ENCODE measurements at regions not wholly inside any gene's neighbourhood (a gene's known extent, or its start where the extent isn't known, plus 50 kb on each side); places are given as distances from the start of the nearest gene placed in this dataset.
"Not testable (repeated sequence)": the region's sequence is repeated elsewhere in the genome, so short reads cannot be mapped to it uniquely, and the experiment has no call there.

DNA sequence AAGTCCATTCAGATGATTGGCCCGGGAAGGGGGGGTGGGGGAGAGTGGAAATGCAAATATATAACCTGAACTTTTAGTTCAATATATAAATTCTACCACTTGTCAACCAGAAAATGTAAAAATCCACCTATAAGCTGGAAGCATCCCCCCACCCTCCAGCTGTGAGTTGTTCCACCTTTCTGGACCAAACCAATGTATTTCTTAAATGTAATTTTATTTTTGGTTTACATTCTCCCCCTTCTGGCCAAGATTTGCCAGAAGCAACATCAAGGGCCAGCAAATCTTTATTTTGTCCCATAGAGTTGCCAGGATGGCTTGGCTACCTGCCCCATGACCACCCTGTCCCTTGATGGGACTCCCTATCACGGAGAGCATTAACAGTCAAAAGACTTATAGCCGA is 545.7 kb downstream of the TBL1XR1 start:
- H3K9me3 Mint-ChIP-seq = peaks cover 0 to 2% of the 10 kb centered on the region in 2 donors
- H3K4me1 Mint-ChIP-seq (ENCODE audit: low read depth) = no peaks in the 10 kb centered on the region
- no peak overlapping the region for H3K4me3 Mint-ChIP-seq
- ATAC-seq (replicated peaks in 1 of 2) = no peak
- H3K27me3 Mint-ChIP-seq (ENCODE audit: low read depth) = no peaks in the 10 kb centered on the region
- no peaks in the 10 kb centered on the region for H3K36me3 Mint-ChIP-seq (ENCODE audit: insufficient read depth in 2 of 2)
- H3K27ac Mint-ChIP-seq = no peak overlapping the region
- no peak for DNase-seq

DNA sequence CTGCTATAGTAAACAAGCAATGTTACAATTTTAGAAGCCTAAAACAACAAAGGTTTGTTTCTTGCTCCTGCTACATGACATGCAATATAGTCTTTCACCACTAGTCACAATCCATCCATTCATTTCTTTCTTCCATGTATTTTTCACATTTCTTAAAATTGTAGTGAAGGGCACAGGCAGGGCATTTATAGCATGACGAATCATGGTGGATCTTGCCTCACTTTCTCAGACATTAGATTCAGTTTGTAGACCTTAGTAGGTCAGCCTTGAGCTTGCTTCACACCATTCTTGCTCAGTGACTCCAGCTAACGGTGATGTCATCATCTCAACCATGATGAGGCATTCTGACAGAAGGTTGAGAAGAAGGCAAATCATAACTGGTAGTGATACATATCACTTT is 546.8 kb downstream of the TBL1XR1 start:
- no peak for DNase-seq
- H3K27me3 Mint-ChIP-seq (ENCODE audit: low read depth) = no peaks in the 10 kb centered on the region
- ATAC-seq (replicated peaks in 1 of 2) = no peak
- no peaks in the 10 kb centered on the region for H3K4me1 Mint-ChIP-seq (ENCODE audit: low read depth)
- peaks cover 0 to 2% of the 10 kb centered on the region in 2 donors for H3K9me3 Mint-ChIP-seq
- no peak overlapping the region for H3K4me3 Mint-ChIP-seq
- no peak overlapping the region for H3K27ac Mint-ChIP-seq
- no peaks in the 10 kb centered on the region for H3K36me3 Mint-ChIP-seq (ENCODE audit: insufficient read depth in 2 of 2)

DNA sequence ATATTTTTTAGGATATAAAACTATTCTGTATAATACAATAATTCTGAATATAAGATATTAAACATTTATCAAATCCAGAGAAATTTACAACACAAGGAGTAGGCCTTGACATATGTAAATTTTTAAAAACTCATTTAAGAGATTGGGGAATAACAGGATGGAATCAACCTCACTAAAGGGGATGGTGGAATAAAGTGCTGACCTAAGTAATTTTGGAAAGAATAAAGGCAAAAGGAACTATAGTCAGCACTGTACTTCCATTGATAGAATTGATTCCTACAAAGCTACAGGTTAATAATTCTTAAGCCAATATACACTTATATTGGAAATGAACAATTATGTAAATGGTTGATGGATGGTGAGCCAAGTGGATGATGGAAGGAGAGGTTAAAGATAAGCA is 549.3 kb downstream of the TBL1XR1 start:
- Mint-ChIP-seq H3K27ac (no peak overlapping the region), H3K4me1 (ENCODE audit: low read depth) (no peaks in the 10 kb centered on the region), H3K36me3 (ENCODE audit: insufficient read depth in 2 of 2) (no peaks in the 10 kb centered on the region), H3K9me3 (peaks cover 0 to 2% of the 10 kb centered on the region in 2 donors), H3K4me3 (no peak overlapping the region), H3K27me3 (ENCODE audit: low read depth) (no peaks in the 10 kb centered on the region)
- DNase-seq (no peak), ATAC-seq (replicated peaks in 1 of 2) (no peak)

DNA sequence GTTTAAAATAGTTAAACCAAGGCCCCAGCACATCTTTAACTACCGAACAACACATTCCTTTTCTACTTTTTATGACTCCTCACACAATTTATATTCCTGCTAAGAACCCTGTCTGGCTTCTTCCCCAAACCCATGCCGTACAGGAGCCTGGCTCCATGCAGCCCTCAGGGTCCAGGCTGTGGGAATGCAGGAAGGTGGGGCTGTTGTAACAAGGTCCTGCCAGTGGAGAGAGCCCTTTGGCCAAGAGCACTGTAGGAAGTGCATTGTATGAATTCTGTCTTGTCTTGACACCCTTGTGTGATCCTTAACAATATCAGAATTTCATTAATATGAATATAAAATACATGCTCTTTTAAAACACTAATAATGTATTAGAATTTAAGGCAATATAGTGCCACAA is 563.8 kb downstream of the TBL1XR1 start:
- Mint-ChIP-seq H3K27me3 (ENCODE audit: low read depth) (no peaks in the 10 kb centered on the region), H3K27ac (no peak overlapping the region), H3K36me3 (ENCODE audit: insufficient read depth in 2 of 2) (no peaks in the 10 kb centered on the region), H3K4me1 (ENCODE audit: low read depth) (no peaks in the 10 kb centered on the region), H3K9me3 (no peaks in the 10 kb centered on the region), H3K4me3 (no peak overlapping the region)
- no peak for ATAC-seq (replicated peaks in 1 of 2)
- DNase-seq = no peak

DNA sequence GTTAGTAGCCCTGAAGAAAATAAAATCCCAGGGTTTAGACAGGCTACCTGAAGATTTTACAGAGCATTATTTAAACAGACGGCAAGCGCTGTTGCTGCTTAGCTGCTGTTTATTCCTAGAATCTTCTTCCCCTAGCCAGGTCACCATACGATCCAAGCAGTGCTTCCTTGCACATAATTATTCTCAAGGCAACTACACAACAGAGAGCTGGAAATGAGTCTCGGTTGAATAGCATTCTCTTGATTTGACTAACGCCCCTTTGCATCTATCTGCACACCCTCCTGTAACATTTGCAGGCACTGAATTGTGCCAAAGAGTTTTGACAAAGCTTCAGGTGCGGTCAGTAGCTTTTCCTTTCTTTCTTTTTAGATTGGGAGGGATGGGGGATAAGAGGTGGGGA is 564.4 kb downstream of the TBL1XR1 start:
- Mint-ChIP-seq H3K27ac (no peak overlapping the region), H3K9me3 (no peaks in the 10 kb centered on the region), H3K27me3 (ENCODE audit: low read depth) (no peaks in the 10 kb centered on the region), H3K36me3 (ENCODE audit: insufficient read depth in 2 of 2) (no peaks in the 10 kb centered on the region), H3K4me1 (ENCODE audit: low read depth) (no peaks in the 10 kb centered on the region), H3K4me3 (no peak overlapping the region)
- ATAC-seq (replicated peaks in 1 of 2) (no peak), DNase-seq (no peak)

DNA sequence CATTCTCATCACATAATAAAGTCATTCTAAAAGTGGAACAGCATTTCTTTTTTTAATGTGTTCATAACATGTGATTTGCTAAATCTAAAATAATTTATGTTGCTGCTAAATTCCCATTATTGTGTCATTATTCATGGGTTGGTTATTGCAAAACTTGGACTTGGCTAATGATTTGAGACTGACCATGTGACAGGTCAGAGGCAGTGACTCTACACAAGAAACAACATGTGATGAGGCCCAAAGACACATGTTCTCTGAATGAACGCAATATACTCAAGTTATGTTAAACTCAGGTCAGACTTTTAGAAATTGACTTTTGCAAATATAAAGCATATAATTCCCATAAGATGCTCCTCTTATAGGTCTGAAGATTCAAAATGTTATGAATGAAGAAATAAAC is 566.1 kb downstream of the TBL1XR1 start:
- no peaks in the 10 kb centered on the region for H3K27me3 Mint-ChIP-seq (ENCODE audit: low read depth)
- ATAC-seq (replicated peaks in 1 of 2) (no peak), DNase-seq (no peak)
- H3K4me1 Mint-ChIP-seq (ENCODE audit: low read depth) = no peaks in the 10 kb centered on the region
- H3K27ac Mint-ChIP-seq = no peak overlapping the region
- no peaks in the 10 kb centered on the region for H3K9me3 Mint-ChIP-seq
- no peaks in the 10 kb centered on the region for H3K36me3 Mint-ChIP-seq (ENCODE audit: insufficient read depth in 2 of 2)
- H3K4me3 Mint-ChIP-seq = no peak overlapping the region

DNA sequence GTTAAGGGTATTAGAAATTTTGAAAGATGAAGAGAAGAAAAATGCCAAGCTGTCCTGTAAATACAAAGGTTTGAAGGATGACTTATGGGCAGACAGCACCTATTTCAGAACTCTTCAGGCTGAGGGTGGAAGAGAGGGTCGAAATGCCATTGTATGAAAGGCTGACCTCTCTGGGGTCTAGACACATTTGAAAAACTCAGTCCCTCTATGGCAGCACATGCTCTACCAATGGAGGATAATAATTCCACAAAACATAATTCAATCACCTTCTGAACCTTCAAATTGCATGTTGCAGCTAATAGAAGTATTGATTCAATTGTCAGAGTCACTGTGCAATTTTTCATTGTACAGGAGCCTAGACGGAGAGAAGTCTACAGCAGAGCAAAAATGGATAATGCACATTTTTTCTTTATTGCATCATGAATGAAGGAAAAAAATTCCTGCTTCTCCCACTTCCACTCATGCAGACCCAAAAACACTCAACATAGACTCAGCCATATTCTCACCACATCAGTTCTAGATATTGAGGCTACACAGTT is 569.1 kb downstream of the TBL1XR1 start:
- H3K27ac Mint-ChIP-seq = no peak overlapping the region
- no peaks in the 10 kb centered on the region for H3K4me1 Mint-ChIP-seq (ENCODE audit: low read depth)
- no peaks in the 10 kb centered on the region for H3K9me3 Mint-ChIP-seq
- H3K4me3 Mint-ChIP-seq = no peak overlapping the region
- H3K27me3 Mint-ChIP-seq (ENCODE audit: low read depth) = no peaks in the 10 kb centered on the region
- ATAC-seq (replicated peaks in 1 of 2) (no peak), DNase-seq (no peak)
- no peaks in the 10 kb centered on the region for H3K36me3 Mint-ChIP-seq (ENCODE audit: insufficient read depth in 2 of 2)

DNA sequence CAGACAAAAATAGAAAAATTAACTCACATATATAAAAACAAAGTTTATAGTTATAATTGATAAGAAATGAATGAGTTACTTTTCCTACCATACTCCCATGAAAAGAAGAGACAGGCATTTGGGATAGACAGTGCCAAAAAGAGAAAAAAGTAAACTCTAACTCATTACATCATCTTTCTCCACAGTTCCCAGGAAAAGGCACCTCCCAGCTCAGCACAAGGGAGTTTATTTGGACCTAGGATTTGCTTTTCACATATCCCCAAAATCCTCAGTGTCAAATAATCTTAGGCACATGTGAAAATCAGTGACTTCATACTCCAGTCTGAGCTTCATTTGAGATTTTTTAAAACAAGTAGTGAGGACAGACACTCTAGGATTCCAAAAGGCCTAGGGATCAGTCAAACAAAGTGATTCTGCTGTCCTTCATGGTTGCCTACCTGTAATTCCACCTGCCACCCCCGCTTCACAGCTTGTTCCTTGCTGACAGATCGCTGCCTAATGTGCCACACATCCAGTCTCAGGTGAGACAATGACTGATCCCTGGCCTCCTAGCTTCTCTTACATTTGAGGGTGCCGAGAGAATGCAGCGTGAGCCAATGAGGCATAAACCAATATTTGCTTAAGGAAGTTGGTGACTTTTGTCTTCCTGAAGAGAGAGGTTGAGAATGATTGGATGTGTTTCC is 573.7 kb downstream of the TBL1XR1 start:
- Mint-ChIP-seq H3K36me3 (ENCODE audit: insufficient read depth in 2 of 2) (no peaks in the 10 kb centered on the region), H3K27ac (no peak overlapping the region), H3K27me3 (ENCODE audit: low read depth) (no peaks in the 10 kb centered on the region), H3K9me3 (no peaks in the 10 kb centered on the region), H3K4me1 (ENCODE audit: low read depth) (no peaks in the 10 kb centered on the region), H3K4me3 (no peak overlapping the region)
- no peak for ATAC-seq (replicated peaks in 1 of 2)
- DNase-seq = no peak

DNA sequence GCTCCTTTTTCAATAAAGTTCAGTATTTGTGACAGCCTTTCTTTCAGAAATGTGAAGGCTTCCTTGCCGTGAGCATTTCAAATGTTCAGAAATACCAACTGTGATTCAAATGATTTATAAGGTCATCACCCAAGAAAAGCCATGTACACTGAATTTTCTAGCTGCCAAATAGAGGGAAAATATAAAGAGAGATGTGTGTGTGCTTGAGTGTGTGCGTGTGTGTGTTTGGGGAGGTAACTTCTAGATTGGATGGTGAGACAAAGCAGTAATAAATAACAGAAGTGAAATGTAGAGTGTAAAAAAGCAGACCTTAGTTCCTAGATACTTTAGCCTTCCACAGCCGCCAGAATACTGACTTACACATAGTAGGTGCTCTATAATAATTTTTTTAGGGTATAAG is 577.4 kb downstream of the TBL1XR1 start:
- Mint-ChIP-seq H3K4me3 (no peak overlapping the region), H3K27ac (no peak overlapping the region), H3K4me1 (ENCODE audit: low read depth) (no peaks in the 10 kb centered on the region), H3K9me3 (peaks cover 0 to 3% of the 10 kb centered on the region in 2 donors), H3K27me3 (ENCODE audit: low read depth) (no peaks in the 10 kb centered on the region), H3K36me3 (ENCODE audit: insufficient read depth in 2 of 2) (no peaks in the 10 kb centered on the region)
- DNase-seq (no peak), ATAC-seq (replicated peaks in 1 of 2) (no peak)

DNA sequence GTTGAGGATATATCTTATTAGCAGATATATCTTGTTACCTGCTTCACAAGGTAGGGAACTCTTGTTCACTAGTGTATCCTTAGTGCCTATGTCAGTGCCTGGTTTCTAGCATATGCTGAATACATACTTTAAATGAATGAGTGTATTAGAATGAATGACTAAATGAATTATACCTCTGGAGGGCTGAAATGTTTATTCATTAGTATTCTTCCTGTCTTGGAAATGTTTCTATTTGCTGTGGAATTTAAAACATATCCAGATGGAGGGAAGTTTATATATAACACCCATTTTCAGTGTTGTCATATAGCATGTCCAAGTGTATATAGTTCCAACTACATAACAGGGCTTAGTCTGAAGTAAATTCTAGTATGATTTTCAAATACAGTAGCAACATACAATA is 581.5 kb downstream of the TBL1XR1 start:
- Mint-ChIP-seq H3K4me1 (ENCODE audit: low read depth) (no peaks in the 10 kb centered on the region), H3K9me3 (peaks cover 0 to 3% of the 10 kb centered on the region in 2 donors), H3K36me3 (ENCODE audit: insufficient read depth in 2 of 2) (no peaks in the 10 kb centered on the region), H3K27ac (no peak overlapping the region), H3K4me3 (no peak overlapping the region), H3K27me3 (ENCODE audit: low read depth) (no peaks in the 10 kb centered on the region)
- ATAC-seq (replicated peaks in 1 of 2) = no peak
- no peak for DNase-seq

DNA sequence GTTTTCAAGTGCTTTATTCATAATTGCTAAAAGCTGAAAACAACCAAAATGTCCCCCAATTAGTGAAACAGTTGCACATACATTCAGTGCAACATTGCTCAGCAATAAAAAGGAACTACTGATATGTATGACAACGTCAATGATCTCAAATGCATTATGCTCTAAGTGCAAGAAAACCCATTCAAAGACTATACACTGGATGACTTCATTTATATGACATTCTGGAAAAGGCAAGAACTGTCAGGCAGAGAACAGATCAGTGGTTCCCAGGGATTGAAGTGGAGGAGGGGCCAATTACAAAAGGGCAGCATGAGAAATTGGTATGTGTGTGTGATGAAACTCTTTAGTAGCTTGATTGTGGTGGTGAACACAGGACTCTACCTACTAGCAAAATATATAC is 585.6 kb downstream of the TBL1XR1 start:
- ATAC-seq (replicated peaks in 1 of 2) = no peak
- Mint-ChIP-seq H3K4me1 (ENCODE audit: low read depth) (no peaks in the 10 kb centered on the region), H3K9me3 (no peaks in the 10 kb centered on the region), H3K4me3 (no peak overlapping the region), H3K27ac (no peak overlapping the region), H3K27me3 (ENCODE audit: low read depth) (no peaks in the 10 kb centered on the region), H3K36me3 (ENCODE audit: insufficient read depth in 2 of 2) (no peaks in the 10 kb centered on the region)
- no peak for DNase-seq

DNA sequence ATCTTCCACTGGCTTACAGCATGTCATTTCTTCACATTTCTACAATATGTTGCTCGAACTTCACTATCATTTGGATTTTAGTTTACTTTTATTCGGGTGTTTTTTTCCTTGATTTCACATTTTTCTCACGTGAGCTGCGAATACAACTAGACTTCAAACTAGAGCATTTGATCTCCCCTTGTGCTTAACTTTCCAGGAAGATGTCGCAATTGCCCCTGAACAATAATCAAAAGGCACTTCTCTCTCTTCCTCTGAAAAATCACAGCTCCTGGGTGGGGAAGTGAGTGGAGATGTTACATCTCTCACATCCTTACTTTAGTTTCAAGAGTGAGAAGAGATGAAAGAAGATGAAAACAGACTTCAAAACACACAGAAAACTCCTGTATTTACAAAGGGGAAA is 587.9 kb downstream of the TBL1XR1 start:
- H3K9me3 Mint-ChIP-seq = no peaks in the 10 kb centered on the region
- no peak overlapping the region for H3K27ac Mint-ChIP-seq
- H3K4me3 Mint-ChIP-seq = no peak overlapping the region
- H3K4me1 Mint-ChIP-seq (ENCODE audit: low read depth) = no peaks in the 10 kb centered on the region
- H3K36me3 Mint-ChIP-seq (ENCODE audit: insufficient read depth in 2 of 2) = no peaks in the 10 kb centered on the region
- no peak for DNase-seq
- H3K27me3 Mint-ChIP-seq (ENCODE audit: low read depth) = no peaks in the 10 kb centered on the region
- no peak for ATAC-seq (replicated peaks in 1 of 2)

DNA sequence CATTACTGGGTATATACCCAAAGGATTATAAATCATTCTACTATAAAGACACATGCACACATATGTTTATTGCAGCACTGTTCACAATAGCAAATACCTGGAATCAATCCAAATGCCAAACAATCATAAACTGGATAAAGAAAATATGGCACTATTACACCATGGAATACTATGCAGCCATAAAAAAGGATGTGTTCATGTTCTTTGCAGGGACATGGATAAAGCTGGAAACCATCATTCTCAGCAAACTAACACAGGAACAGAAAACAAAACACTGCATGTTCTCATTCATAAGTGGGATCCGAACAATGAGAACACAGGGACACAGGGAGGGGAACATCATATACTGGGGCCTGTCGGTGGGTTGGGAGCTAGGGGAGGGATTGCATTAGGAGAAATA is 591.7 kb downstream of the TBL1XR1 start:
- H3K27ac Mint-ChIP-seq; H3K4me3 Mint-ChIP-seq; H3K4me1 Mint-ChIP-seq (ENCODE audit: low read depth); H3K36me3 Mint-ChIP-seq (ENCODE audit: insufficient read depth in 2 of 2); H3K27me3 Mint-ChIP-seq (ENCODE audit: low read depth); H3K9me3 Mint-ChIP-seq; ATAC-seq (replicated peaks in 1 of 2); DNase-seq: not testable (repeated sequence)

DNA sequence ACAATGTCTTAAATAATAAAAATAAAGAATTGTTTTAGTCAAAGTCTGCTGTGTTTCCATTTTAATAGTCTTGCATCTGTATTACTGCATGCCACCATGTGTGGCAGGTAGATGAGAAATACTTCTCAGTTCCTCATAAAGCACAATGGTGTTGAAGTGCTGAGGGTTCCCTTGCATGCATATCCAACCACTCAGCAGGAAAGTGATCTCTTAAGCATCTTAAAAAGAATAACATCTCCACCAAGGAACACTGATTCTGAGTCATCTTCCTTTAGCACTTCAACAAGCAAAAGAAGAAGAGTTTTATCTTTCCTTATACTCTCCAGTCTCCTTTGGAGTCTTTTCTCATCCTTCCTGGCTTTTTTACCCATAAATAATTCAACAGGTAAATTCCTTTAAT is 602.0 kb downstream of the TBL1XR1 start:
- Mint-ChIP-seq H3K9me3 (no peaks in the 10 kb centered on the region), H3K27ac (no peak overlapping the region), H3K36me3 (ENCODE audit: insufficient read depth in 2 of 2) (no peaks in the 10 kb centered on the region), H3K4me3 (no peak overlapping the region), H3K4me1 (ENCODE audit: low read depth) (no peaks in the 10 kb centered on the region), H3K27me3 (ENCODE audit: low read depth) (no peaks in the 10 kb centered on the region)
- no peak for ATAC-seq (replicated peaks in 1 of 2)
- no peak for DNase-seq
